ENCODE measurements at regions not wholly inside any gene's neighbourhood (a gene's known extent, or its start where the extent isn't known, plus 50 kb on each side); places are given as distances from the start of the nearest gene placed in this dataset.
A peak's percentile ranks its signal among the peaks of the same experiment; 100 is the strongest.

DNA sequence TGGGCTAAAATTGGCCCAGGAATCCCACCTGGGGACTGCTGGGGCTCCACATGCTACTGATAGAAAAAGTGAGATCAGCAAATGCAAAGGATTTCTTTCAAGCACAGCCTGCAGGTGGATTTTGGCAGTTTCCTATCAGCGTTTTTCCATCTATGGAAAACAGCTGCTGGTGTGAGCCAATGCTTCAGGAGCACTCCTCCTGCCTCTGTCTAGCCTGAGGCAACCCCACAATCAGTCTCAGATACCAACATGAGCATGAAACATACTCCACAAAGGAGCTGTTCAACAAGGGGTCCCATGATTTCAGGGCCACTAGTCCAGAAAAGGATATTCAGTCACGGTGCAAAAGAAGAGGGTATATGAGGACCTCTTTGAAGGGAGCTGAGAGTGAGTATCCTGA, 311.5 kb upstream of the THBS1 start:
- intact Hi-C loops (cut with DNase I), result no loop called here
- DNase-seq, result no peak

DNA sequence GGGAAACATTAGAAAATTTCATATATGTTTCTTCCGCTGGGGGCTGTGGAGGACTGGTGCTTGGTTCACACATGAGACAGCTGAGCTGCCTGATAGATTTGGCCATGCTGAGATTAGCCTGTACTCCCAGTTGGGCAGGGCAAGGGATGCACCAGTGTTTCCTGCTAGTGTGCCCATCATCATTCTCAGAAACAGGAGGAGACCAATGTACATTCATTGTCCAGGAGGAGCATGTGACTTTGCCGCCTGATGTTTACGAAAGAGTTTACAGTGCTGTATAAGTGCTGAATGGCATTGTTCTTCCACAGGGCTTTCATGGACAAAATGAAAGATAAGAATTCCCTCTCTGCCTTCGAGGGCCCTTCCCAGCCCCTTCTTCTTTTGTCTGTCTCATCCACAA, 311.1 kb upstream of the THBS1 start:
- no peak for DNase-seq
- intact Hi-C loops (cut with DNase I), result no loop called here

DNA sequence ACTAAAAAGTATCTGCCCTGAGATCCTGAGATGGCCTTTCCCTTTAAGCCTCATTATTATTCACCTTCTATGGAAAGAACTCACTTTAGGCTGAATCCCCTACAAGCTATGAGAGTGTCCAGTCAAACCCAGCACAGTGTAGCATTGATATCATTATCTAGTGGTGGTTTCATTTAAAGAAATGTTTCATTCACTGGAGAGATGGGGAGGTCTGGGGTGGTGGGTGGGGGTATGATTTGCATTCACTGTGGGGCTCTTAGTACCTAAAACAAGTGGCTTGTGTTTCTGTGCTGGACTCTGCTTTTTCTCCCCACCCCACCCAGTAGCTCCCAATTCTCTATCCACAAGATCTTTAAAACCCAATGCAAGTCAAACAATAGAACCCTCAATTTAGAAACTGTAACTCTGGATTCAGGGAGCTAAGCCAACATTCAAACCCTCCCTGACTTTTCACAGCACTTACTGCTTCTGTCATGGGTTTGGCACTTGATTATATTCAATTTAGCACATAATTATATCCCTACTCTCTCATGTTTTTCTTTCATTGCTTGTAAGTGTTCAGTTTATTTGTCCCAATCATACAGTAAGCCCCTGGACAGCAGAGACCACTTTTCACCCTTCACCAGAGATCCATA, 310.5 kb upstream of the THBS1 start:
- intact Hi-C loops (cut with DNase I), result no loop called here
- no peak for DNase-seq

DNA sequence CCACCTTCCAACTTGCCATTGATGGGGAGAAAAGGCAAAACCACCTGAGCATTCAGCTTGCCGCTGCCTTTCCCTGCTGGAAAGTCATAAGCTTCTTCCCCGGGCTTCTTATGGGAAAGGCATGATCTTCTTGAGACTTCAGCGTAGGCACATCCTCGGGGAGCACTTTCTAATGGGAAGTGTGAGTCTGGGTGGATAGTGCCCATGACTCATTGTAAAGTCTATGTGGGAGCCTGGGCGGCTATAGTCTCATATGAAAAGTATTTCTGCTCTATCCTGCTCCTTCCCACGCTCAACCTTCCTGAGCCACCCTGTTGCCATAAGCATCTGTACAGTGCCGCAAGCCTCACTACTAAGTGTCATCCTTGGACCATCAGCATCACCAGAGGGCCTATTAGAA, 309.9 kb upstream of the THBS1 start:
- peak in 1 of 10 donors; percentile 34 for DNase-seq
- intact Hi-C loops (cut with DNase I), result no loop called here

DNA sequence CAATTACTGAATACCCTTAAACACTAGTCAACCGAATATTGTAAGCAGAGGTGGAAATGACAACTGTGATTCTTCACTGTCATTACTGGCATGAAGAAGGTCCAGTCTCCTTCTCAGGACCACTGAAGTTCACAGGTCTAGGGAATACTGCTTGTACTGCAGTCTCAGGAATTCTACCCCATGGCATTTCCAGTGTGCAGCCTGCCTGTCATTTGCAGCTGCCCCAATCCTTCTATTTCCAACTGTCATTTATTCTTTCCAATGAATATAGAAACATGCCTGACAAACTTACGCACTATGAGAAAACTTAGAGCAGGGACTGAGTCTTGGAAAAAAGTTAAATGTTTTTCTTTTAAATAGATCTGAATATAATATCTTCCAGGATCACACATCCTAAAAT, 308.0 kb upstream of the THBS1 start:
- no peak for DNase-seq
- intact Hi-C loops (cut with DNase I), result no loop called here

DNA sequence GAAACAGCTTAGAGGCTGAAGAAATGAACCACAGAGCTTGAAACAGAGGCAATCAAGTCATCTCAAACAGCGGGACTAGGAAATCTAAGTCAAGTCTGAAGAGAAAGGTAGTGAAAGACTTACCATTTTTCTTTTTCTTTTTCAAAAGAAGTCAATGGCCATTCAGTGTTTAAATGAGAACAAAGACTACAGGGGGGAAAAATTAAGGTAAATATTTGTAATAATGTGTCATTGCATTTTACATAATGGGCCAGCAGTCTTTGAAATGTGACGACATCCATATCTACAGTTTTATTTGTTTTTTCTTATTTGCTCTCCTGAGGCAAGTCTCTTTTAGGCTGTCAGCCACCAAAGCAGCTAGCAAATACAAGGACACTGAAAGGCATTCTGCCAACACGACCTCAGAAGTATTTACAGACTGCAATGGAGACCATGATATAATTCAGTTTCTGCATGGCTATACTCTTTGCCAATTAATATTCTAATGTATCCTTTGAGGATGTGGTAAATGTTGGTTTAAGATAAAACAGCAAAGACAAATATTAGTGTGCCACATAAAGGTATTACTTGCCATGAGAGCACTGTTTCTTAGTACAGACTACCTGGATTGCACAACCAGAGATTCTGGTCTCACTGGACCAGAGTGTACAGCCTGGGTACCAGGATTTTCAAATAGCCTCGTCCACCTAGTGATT, 307.0 kb upstream of the THBS1 start:
- intact Hi-C loops (cut with DNase I), result no loop called here
- DNase-seq, result no peak

DNA sequence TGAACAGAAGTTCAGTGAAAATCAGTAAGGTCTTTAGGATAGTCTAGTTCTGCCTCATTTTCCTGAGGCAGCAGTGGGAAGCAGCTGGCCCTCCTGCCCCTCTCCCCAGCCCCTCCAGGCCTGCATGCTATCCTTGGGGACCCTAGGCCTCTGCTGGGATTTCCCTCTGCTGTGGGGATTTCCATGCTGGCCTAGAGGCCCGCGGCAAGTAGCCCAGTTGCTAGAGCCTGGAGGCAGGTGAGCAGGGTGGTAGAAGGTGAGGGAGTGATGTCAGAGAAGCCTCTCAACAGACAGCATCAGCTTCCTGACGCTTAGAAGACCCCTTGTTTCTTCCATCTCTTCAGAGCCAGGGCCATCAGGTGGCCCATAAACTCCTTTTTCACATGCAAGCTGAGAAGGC, 305.8 kb upstream of the THBS1 start:
- DNase-seq, result no peak
- intact Hi-C loops (cut with DNase I), result no loop called here

- DNase-seq, result no peak
- intact Hi-C loops (cut with DNase I), result no loop called here
Observed at GRCh38 chr15:39279311-39279710, 301.6 kb upstream of the THBS1 start.

- no peak for DNase-seq
- intact Hi-C loops (cut with DNase I), result no loop called here
Observed at GRCh38 chr15:39281094-39281493, 299.8 kb upstream of the THBS1 start.

- intact Hi-C loops (cut with DNase I), result no loop called here
- DNase-seq, result peak in 1 of 10 donors; percentile 69
Observed at GRCh38 chr15:39282663-39283208, 298.1 kb upstream of the THBS1 start.

DNA sequence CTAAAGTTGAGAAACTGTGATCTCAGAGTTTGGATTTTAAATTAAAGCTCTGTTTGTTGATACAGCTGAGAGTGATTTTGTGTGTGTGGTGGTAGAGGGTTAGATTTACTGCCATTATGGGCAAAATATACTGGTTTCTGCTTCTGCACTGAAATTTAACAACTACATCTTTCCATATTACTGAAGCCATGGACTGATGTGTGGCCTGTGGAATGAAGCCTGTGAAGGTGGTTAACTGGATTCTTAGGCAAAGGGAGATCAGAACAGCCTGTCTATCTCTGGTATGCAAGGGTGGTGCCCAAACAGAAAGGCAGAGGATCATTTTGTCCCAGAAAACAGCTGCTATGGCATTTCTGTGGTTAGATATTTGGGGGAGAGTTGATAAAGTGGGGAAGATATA, 297.3 kb upstream of the THBS1 start:
- intact Hi-C loops (cut with DNase I), result no loop called here
- DNase-seq, result no peak

- DNase-seq, result no peak
- intact Hi-C loops (cut with DNase I), result no loop called here
Observed at GRCh38 chr15:39285071-39285470, 295.8 kb upstream of the THBS1 start.

DNA sequence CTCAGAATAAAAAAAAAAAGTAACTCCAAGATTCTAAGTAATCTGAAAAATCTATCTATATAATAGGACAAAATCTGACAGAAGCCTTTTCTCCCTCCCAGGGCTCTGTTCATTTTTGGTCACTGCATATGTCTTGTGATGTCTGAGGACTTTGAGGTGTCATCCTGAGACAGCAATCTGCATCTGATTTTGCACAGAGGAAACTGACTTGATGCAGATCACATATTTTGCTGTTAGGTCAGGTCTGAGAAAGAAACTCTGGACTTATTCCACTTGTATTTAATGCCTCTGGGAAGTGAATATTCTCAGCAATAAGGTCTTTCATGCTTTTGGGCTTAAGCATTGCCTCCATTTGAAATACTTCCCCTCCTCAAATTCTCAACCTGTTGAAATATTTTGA, 295.2 kb upstream of the THBS1 start:
- no peak for DNase-seq
- intact Hi-C loops (cut with DNase I), result no loop called here

- DNase-seq, result no peak
- intact Hi-C loops (cut with DNase I), result no loop called here
Observed at GRCh38 chr15:39286706-39287105, 294.2 kb upstream of the THBS1 start.

DNA sequence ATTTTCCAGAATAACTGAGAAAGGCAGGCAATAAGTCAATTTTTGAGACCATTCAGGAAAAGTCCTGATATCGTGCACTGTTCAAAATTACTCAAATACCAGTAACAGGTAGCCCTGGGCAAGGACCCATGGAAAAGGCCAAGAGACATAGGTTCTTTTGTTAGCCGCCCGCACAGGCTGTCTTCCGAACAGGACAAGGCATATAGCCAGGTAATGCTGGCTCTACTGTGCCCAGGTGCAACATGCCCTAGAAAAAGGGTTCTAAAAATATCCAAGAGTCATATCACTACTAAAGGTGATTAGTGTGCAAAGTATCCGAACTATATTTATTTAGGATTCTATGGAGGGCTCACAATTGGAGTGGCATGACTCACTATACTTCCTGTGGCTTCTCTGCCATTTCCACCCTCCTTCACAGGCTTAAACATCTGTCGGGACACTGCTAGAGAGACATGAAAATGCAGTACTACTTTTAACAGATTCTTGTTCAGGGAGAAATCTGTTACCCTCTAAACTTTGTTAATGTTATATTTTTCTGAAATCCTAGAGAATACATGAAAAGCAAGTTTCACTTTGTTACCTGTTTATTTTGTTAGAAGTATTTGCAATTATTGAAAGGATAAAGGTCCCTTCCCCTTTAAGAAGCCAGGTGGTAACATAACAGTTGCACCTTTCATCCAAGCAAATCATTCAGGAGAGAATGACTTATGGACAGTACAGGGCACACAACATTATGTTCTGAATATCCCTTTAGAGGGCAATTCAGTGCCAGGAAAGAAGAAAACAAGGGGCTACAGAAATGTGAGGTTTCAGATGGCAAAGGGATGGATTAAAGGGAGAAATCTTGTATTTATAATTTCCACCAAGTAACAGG, 293.3 kb upstream of the THBS1 start:
- DNase-seq, result peak in 1 of 10 donors; percentile 43
- intact Hi-C loops (cut with DNase I), result no loop called here

- no peak for DNase-seq
- intact Hi-C loops (cut with DNase I), result no loop called here
Observed at GRCh38 chr15:39290711-39291435, 290.0 kb upstream of the THBS1 start.

- no peak for DNase-seq
Observed at GRCh38 chr15:39291690-39292089, 289.2 kb upstream of the THBS1 start.

GRCh38 chr15:39296955-39297354, 283.9 kb upstream of the THBS1 start:
- intact Hi-C loops (cut with DNase I), result no loop called here
- no peak for DNase-seq

More at GRCh38 chr15:39291690-39292089, 289.2 kb upstream of the THBS1 start:
- intact Hi-C loops (cut with DNase I), result no loop called here

DNA sequence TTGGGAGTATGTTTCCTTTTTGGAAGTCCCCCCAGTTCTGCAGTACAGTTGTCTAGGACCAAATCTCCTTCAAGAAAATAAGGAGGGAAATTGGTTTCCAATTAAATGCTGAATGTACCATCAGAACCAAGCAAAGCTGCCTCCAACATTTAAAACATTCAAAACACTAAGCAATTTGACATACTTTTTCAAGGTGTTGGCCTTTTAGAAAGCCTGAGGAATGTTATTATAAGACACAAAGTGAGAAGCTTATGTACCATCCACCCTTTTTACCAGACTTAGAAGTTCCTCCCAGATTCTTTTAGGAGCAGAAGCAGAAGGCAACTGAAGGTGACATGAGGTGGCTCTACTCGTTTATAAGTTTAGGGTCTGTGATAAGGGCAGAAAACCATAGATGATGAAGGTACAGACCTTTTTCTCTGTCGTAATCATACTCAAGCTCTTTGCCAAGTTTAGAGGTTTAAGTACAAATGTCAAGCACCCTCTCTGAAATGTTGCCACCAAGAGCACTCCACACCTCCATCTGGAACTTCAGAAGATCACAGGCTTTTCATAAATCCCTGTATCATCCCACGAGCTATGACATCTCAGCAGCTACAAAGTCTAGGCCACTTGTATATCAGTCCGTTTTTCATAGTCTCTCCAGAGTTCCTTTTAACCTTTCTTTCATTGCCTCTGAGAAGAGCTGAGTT, 282.5 kb upstream of the THBS1 start:
- intact Hi-C loops (cut with DNase I), result no loop called here
- DNase-seq, result no peak

Data from posterior cingulate gyrus (tissue), 11 donors.